GF-D8 (cell line): ENCODE measurements at regions not wholly inside any gene's neighbourhood (a gene's known extent, or its start where the extent isn't known, plus 50 kb on each side); places are given as distances from the start of the nearest gene placed in this dataset.
A peak's percentile ranks its signal among the peaks of the same experiment; 100 is the strongest.
"Not testable (repeated sequence)": the region's sequence is repeated elsewhere in the genome, so short reads cannot be mapped to it uniquely, and the experiment has no call there.

ENCODE experiments used
- DNase-seq: peaks from one replicate; lab custom pipeline; 2025; lab: John Stamatoyannopoulos, UW

GRCh38 chr9:42325561-42325960, 142.1 kb downstream of the SPATA31A6 start:
- DNase-seq: not testable (repeated sequence)

GRCh38 chr9:42326482-42326881, 143.0 kb downstream of the SPATA31A6 start:
- not testable (repeated sequence) for DNase-seq

GRCh38 chr9:42335342-42335741, 151.9 kb downstream of the SPATA31A6 start:
- DNase-seq: not testable (repeated sequence)

- DNase-seq: not testable (repeated sequence)
Measured at GRCh38 chr9:42335984-42336657, 152.7 kb downstream of the SPATA31A6 start.

- not testable (repeated sequence) for DNase-seq
Measured at GRCh38 chr9:42338275-42338674, 154.8 kb downstream of the SPATA31A6 start.

GRCh38 chr9:42339671-42340434, 156.4 kb downstream of the SPATA31A6 start:
- DNase-seq: not testable (repeated sequence)

- not testable (repeated sequence) for DNase-seq
Measured at GRCh38 chr9:42340435-42340723, 156.9 kb downstream of the SPATA31A6 start.

- not testable (repeated sequence) for DNase-seq
Measured at GRCh38 chr9:42341860-42342259, 158.4 kb downstream of the SPATA31A6 start.

- DNase-seq: not testable (repeated sequence)
Measured at GRCh38 chr9:42342297-42342696, 158.8 kb downstream of the SPATA31A6 start.

GRCh38 chr9:42344508-42344907, 161.0 kb downstream of the SPATA31A6 start:
- not testable (repeated sequence) for DNase-seq

GRCh38 chr9:42346916-42347315, 163.5 kb downstream of the SPATA31A6 start:
- not testable (repeated sequence) for DNase-seq

GRCh38 chr9:42349181-42349580, 165.7 kb downstream of the SPATA31A6 start:
- not testable (repeated sequence) for DNase-seq

- DNase-seq: not testable (repeated sequence)
Measured at GRCh38 chr9:42350412-42350811, 167.0 kb downstream of the SPATA31A6 start.

GRCh38 chr9:42357604-42358373, 174.3 kb downstream of the SPATA31A6 start:
- peak; percentile 31 for DNase-seq

- DNase-seq: not testable (repeated sequence)
Measured at GRCh38 chr9:42358626-42359247, 175.3 kb downstream of the SPATA31A6 start.

- not testable (repeated sequence) for DNase-seq
Measured at GRCh38 chr9:42364410-42365243, 181.2 kb downstream of the SPATA31A6 start.

- not testable (repeated sequence) for DNase-seq
Measured at GRCh38 chr9:42365244-42365945, 181.9 kb downstream of the SPATA31A6 start.

- not testable (repeated sequence) for DNase-seq
Measured at GRCh38 chr9:42368279-42368881, 184.9 kb downstream of the SPATA31A6 start.

- DNase-seq: not testable (repeated sequence)
Measured at GRCh38 chr9:42370172-42370571, 186.7 kb downstream of the SPATA31A6 start.

GRCh38 chr9:42371417-42371816, 188.0 kb downstream of the SPATA31A6 start:
- not testable (repeated sequence) for DNase-seq
